H9 (cell line): ENCODE measurements at regions not wholly inside any gene's neighbourhood (a gene's known extent, or its start where the extent isn't known, plus 50 kb on each side); places are given as distances from the start of the nearest gene placed in this dataset.

Experiments
- DNase-seq: peaks from one replicate; pipeline ENCODE4 v3.0.0-alpha.2; 2017
- H2AFZ ChIP-seq: one replicate; pipeline ENCODE4 v1.6.1; 2013; ENCODE audit warnings: mild to moderate bottlenecking, low read length, control low read depth, moderate library complexity
- H2AK5ac ChIP-seq: 2 replicates; pipeline ENCODE4 v1.6.1; 2013; ENCODE audit warnings: low read length, control low read depth, mixed read lengths; ENCODE audit not compliant: insufficient read length
- H2BK120ac ChIP-seq: one replicate; pipeline ENCODE4 v1.6.1; 2013; ENCODE audit warnings: low read depth, mild to moderate bottlenecking, low read length, control low read depth, inconsistent platforms; ENCODE audit not compliant: poor library complexity, severe bottlenecking
- H2BK12ac ChIP-seq: 2 replicates; pipeline ENCODE4 v1.6.1; 2013; ENCODE audit warnings: low read length, control low read depth, mixed read lengths, low read depth; ENCODE audit not compliant: insufficient read length
- H2BK15ac ChIP-seq: 2 replicates; pipeline ENCODE4 v1.6.1; 2013; ENCODE audit warnings: low read depth, low read length, control low read depth
- H2BK20ac ChIP-seq: one replicate; pipeline ENCODE4 v1.6.1; 2013; ENCODE audit warnings: low read depth, mild to moderate bottlenecking, low read length, control low read depth, inconsistent platforms; ENCODE audit not compliant: poor library complexity, severe bottlenecking
- H2BK5ac ChIP-seq: 2 replicates; pipeline ENCODE4 v1.6.1; 2013; ENCODE audit warnings: low read length, control low read depth, mixed read lengths; ENCODE audit not compliant: insufficient read length
- H3K14ac ChIP-seq: 2 replicates; pipeline ENCODE4 v1.6.1; 2013; ENCODE audit warnings: low read length, control low read depth; ENCODE audit not compliant: insufficient read depth
- H3K18ac ChIP-seq: 2 replicates; pipeline ENCODE4 v1.6.1; 2013; ENCODE audit warnings: low read depth, mild to moderate bottlenecking, mixed read lengths, low read length, control low read depth; ENCODE audit not compliant: insufficient read length
- H3K23ac ChIP-seq: 2 replicates; pipeline ENCODE4 v1.6.1; 2013; ENCODE audit warnings: low read length, control low read depth, mixed read lengths, low read depth; ENCODE audit not compliant: insufficient read length
- H3K23me2 ChIP-seq: 2 replicates; pipeline ENCODE4 v1.6.1; 2013; ENCODE audit warnings: low read depth, mild to moderate bottlenecking, mixed read lengths, low read length, control low read depth; ENCODE audit not compliant: insufficient read length, poor library complexity, severe bottlenecking
- H3K27ac ChIP-seq: 2 replicates; pipeline ENCODE4 v1.5.1; 2013; ENCODE audit warnings: low read length, control low read depth, mixed read lengths, low read depth; ENCODE audit not compliant: insufficient read length
- H3K27me3 ChIP-seq: 2 replicates; pipeline ENCODE4 v1.6.1; 2013; ENCODE audit warnings: low read length, control low read depth, inconsistent platforms; ENCODE audit not compliant: insufficient read depth
- H3K4ac ChIP-seq: 2 replicates; pipeline ENCODE4 v1.6.1; 2013; ENCODE audit warnings: low read depth, mild to moderate bottlenecking, control low read depth, inconsistent platforms, low read length, moderate library complexity
- H3K4me1 ChIP-seq: 2 replicates; pipeline ENCODE4 v1.6.1; 2013; ENCODE audit warnings: low read length, control low read depth, inconsistent platforms; ENCODE audit not compliant: insufficient read depth
- H3K4me2 ChIP-seq: 2 replicates; pipeline ENCODE4 v1.6.1; 2013; ENCODE audit warnings: low read length, control low read depth, mixed read lengths; ENCODE audit not compliant: insufficient read length, insufficient read depth
- H3K56ac ChIP-seq: 2 replicates; pipeline ENCODE4 v1.6.1; 2013; ENCODE audit warnings: low read depth, mild to moderate bottlenecking, mixed read lengths, low read length, control low read depth; ENCODE audit not compliant: insufficient read length
- H3K79me1 ChIP-seq: 2 replicates; pipeline ENCODE4 v1.6.1; 2013; ENCODE audit warnings: low read depth, mild to moderate bottlenecking, moderate library complexity, low read length, control low read depth, inconsistent platforms; ENCODE audit not compliant: insufficient read depth, poor library complexity, severe bottlenecking
- H3K79me2 ChIP-seq: 2 replicates; pipeline ENCODE4 v1.6.1; 2013; ENCODE audit warnings: low read length, control low read depth, inconsistent platforms; ENCODE audit not compliant: insufficient read depth
- H3K9ac ChIP-seq: 2 replicates; pipeline ENCODE4 v1.6.1; 2013; ENCODE audit warnings: low read length, control low read depth, mixed read lengths; ENCODE audit not compliant: insufficient read length; ENCODE audit errors: extremely low read depth
- H3K9me3 ChIP-seq: one replicate; pipeline ENCODE4 v1.6.1; 2013; ENCODE audit warnings: low read depth, low read length, inconsistent platforms; ENCODE audit not compliant: control insufficient read depth
- H3T11ph ChIP-seq: one replicate; pipeline ENCODE4 v1.6.1; 2013; ENCODE audit warnings: mild to moderate bottlenecking, low read length, control low read depth, inconsistent platforms
- H4K20me1 ChIP-seq: one replicate; pipeline ENCODE4 v1.6.1; 2013; ENCODE audit not compliant: control insufficient read depth, insufficient read length, insufficient read depth
- H4K5ac ChIP-seq: 2 replicates; pipeline ENCODE4 v1.6.1; 2013; ENCODE audit warnings: low read depth, mild to moderate bottlenecking, mixed read lengths, low read length, control low read depth; ENCODE audit not compliant: insufficient read length
- H4K8ac ChIP-seq: replicated peaks from 2 replicates; pipeline ENCODE4 v1.6.1; 2013; ENCODE audit warnings: low read length, control low read depth, mixed read lengths, low read depth; ENCODE audit not compliant: insufficient read length
- H4K91ac ChIP-seq: 2 replicates; pipeline ENCODE4 v1.6.1; 2013; ENCODE audit warnings: low read depth, mild to moderate bottlenecking, moderate library complexity, mixed read lengths, low read length, control low read depth; ENCODE audit not compliant: insufficient read length
- H3K27ac Mint-ChIP-seq, 3 experiments: 2 replicates in 2 of 3; 3 replicates in 1 of 3; pipeline ENCODE4 v1.8.0; 2020 to 2021; ENCODE audit warnings: mixed read lengths in 3 of 3, mild to moderate bottlenecking in 1 of 3, moderate library complexity in 1 of 3
- H3K27me3 Mint-ChIP-seq: 2 replicates; pipeline ENCODE4 v1.8.0; 2021; ENCODE audit warnings: low read depth, mild to moderate bottlenecking, moderate library complexity, mixed read lengths
- H3K36me3 Mint-ChIP-seq, 3 experiments: 2 replicates in 2 of 3; 3 replicates in 1 of 3; pipeline ENCODE4 v1.8.0; 2020 to 2021; ENCODE audit warnings: low read depth in 3 of 3, mixed read lengths in 3 of 3; ENCODE audit not compliant: insufficient read depth in 1 of 3
- H3K4me1 Mint-ChIP-seq, 2 experiments: 2 replicates each; pipeline ENCODE4 v1.8.0; 2020; ENCODE audit warnings: mixed read lengths in 2 of 2
- H3K4me3 Mint-ChIP-seq, 2 experiments: 2 replicates in 1 of 2; 3 replicates in 1 of 2; pipeline ENCODE4 v1.8.0; 2020 to 2021; ENCODE audit warnings: mild to moderate bottlenecking in 2 of 2, mixed read lengths in 2 of 2, moderate library complexity in 1 of 2
- H3K9me3 Mint-ChIP-seq, 2 experiments: 2 replicates in 1 of 2; 3 replicates in 1 of 2; pipeline ENCODE4 v1.8.0; 2020; ENCODE audit warnings: mild to moderate bottlenecking in 2 of 2, mixed read lengths in 2 of 2, moderate library complexity in 1 of 2
- WGBS: extraction: QIAGEN DNeasy Blood & Tissue Kit; methylation state at CpG from one replicate; pipeline ENCODE4 v1.1.7; 2013; ENCODE audit warnings: missing lambda C conversion rate, low lambda C conversion rate, mixed read lengths; ENCODE audit not compliant: insufficient read length; ENCODE audit errors: extremely low coverage; 5-methylcytosine and 5-hydroxymethylcytosine counted together
- TF ChIP-seq, protein P1 (sequence below): fragments of 200-600 bp; sonication (generic); conservative IDR thresholded peaks from 3 replicates; pipeline ENCODE4 v1.8.0; 2021; ENCODE audit warnings: antibody characterized with exemption, mild to moderate bottlenecking

DNA sequence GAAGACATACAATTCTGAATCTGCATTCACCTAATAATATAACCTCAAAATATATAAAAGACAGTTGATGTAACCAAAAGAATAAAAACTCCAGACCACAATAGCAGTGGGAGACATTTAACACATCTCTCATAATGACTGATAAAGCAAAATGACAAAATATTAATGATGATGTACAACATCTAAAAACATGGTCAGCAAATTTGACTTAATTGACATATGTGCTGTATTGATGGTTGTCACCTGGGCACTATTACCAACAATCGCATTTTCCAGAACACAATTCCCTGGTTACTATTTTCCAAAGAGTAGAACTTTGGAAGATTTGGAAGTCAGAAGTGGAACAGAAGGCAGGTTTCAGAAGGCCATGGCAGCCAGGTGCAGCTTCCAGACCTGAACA is 899.5 kb upstream of the CELF2 start:
- H2BK20ac ChIP-seq, result no peak overlapping the region
- no peak overlapping the region for H2AK5ac ChIP-seq
- no peak overlapping the region for H2BK12ac ChIP-seq
- H2BK120ac ChIP-seq, result no peak overlapping the region
- H3K4me2 ChIP-seq, result no peak overlapping the region
- TF ChIP-seq, protein P1, sequence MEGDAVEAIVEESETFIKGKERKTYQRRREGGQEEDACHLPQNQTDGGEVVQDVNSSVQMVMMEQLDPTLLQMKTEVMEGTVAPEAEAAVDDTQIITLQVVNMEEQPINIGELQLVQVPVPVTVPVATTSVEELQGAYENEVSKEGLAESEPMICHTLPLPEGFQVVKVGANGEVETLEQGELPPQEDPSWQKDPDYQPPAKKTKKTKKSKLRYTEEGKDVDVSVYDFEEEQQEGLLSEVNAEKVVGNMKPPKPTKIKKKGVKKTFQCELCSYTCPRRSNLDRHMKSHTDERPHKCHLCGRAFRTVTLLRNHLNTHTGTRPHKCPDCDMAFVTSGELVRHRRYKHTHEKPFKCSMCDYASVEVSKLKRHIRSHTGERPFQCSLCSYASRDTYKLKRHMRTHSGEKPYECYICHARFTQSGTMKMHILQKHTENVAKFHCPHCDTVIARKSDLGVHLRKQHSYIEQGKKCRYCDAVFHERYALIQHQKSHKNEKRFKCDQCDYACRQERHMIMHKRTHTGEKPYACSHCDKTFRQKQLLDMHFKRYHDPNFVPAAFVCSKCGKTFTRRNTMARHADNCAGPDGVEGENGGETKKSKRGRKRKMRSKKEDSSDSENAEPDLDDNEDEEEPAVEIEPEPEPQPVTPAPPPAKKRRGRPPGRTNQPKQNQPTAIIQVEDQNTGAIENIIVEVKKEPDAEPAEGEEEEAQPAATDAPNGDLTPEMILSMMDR, result no peak
- no peaks in the 10 kb centered on the region for H4K20me1 ChIP-seq
- H3K14ac ChIP-seq, result no peak overlapping the region
- no peak overlapping the region for H4K8ac ChIP-seq
- DNase-seq, result no peak
- H3K79me1 ChIP-seq, result no peaks in the 10 kb centered on the region
- H3K18ac ChIP-seq, result no peak overlapping the region
- Mint-ChIP-seq H3K4me1 (no peaks in the 10 kb centered on the region), H3K4me3 (no peak overlapping the region), H3K27ac (no peak overlapping the region), H3K9me3 (peaks cover 0 to 3% of the 10 kb centered on the region in 2 experiments; a peak in 3 of 5 replicates), H3K36me3 (peaks cover 0 to 5% (median 0%) of the 10 kb centered on the region in 3 experiments; a peak in 3 of 7 replicates), H3K27me3 (no peaks in the 10 kb centered on the region)
- H2BK5ac ChIP-seq, result no peak overlapping the region
- no peak overlapping the region for H2AFZ ChIP-seq
- H3T11ph ChIP-seq, result no peak overlapping the region
- H3K27me3 ChIP-seq, result no peaks in the 10 kb centered on the region
- H2BK15ac ChIP-seq, result no peak overlapping the region
- H3K9ac ChIP-seq, result no peak overlapping the region
- no peaks in the 10 kb centered on the region for H3K9me3 ChIP-seq
- H3K4ac ChIP-seq, result no peak overlapping the region
- H3K23ac ChIP-seq, result no peak overlapping the region
- H3K23me2 ChIP-seq, result no peaks in the 10 kb centered on the region
- no peak overlapping the region for H4K91ac ChIP-seq
- H3K4me1 ChIP-seq, result no peaks in the 10 kb centered on the region
- WGBS, result no CpG with 5 or more reads among the region's 1 CpG
- H3K27ac ChIP-seq, result no peak overlapping the region
- no peak overlapping the region for H4K5ac ChIP-seq
- H3K56ac ChIP-seq, result no peak overlapping the region
- H3K79me2 ChIP-seq, result no peaks in the 10 kb centered on the region
